ENCODE measurements at regions not wholly inside any gene's neighbourhood (a gene's known extent, or its start where the extent isn't known, plus 50 kb on each side); places are given as distances from the start of the nearest gene placed in this dataset.

DNA sequence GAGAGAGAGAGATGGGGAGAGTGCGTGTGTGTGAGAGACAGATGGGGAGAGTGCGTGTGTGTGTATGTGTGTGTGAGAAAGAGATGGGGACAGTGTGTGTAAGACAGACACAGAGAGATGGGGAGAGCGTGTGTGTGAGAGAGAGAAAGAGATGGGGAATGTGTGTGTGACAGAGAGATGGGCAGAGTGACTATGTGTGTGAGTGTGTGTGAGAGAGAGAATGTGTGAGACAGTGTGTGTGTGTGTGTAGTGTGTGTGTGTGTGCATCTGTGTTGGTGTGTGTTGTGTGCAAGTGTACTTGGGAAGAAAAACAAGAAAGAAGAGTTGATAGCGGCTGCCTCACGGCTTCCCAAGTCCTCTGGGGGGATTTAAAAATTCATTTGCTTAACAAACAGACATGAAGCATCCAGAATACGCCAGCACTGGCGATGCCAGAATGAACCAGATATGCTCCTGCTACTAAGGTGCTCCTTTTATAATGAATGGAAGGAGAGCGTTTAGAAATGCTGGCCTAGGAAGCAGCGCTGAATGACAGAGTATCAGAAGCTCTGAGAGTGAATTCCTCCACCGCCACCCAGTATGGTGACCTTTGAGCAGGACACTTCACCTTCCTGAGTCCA is 186.1 kb upstream of the TSC22D2 start:
- POLR2A ChIA-PET, result no interaction called here
- TF ChIP-seq, protein P1, sequence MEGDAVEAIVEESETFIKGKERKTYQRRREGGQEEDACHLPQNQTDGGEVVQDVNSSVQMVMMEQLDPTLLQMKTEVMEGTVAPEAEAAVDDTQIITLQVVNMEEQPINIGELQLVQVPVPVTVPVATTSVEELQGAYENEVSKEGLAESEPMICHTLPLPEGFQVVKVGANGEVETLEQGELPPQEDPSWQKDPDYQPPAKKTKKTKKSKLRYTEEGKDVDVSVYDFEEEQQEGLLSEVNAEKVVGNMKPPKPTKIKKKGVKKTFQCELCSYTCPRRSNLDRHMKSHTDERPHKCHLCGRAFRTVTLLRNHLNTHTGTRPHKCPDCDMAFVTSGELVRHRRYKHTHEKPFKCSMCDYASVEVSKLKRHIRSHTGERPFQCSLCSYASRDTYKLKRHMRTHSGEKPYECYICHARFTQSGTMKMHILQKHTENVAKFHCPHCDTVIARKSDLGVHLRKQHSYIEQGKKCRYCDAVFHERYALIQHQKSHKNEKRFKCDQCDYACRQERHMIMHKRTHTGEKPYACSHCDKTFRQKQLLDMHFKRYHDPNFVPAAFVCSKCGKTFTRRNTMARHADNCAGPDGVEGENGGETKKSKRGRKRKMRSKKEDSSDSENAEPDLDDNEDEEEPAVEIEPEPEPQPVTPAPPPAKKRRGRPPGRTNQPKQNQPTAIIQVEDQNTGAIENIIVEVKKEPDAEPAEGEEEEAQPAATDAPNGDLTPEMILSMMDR (IDR thresholded peaks at IDR 0.05; ENCODE audit: control extremely low read depth, extremely low read depth, low read depth, missing control alignments), result no peak
- no peak for DNase-seq (ENCODE audit: extremely low spot score)
- CTCF ChIA-PET, result interaction anchor here (1.0 to 6.3 kb wide), 5 partner anchors 255 to 727 kb away, joined by 3 to 50 read pairs (median 5); no protein-coding TSS in a partner anchor

DNA sequence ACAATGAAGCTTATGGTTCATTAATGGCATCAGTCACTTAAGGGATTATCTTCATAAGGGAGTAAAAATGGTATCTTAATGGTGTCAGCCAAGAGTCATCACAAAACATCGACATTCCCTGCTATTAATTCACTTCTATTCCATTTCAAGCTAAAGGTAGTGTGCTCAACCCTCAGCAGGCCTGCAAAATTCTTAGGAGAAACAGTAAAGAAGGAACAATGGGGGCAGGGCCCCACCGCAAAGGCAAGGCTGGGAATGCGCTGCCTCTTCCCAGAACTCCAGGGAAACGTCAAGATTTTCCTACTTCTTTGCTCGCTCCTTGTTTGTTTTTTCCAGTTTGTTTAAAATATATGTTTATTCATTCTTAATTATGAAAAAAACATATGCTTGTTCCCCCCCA is 187.3 kb upstream of the TSC22D2 start:
- DNase-seq (ENCODE audit: extremely low spot score), result no peak
- ChIA-PET POLR2A (no interaction called here), CTCF (interaction anchor here (0.6 to 3.5 kb wide), 22 partner anchors 9 to 726 kb away, joined by 3 to 33 read pairs (median 4); partner anchors contain the start of gene PFN2)
- TF ChIP-seq, protein P1 (IDR thresholded peaks at IDR 0.05; ENCODE audit: control extremely low read depth, extremely low read depth, low read depth, missing control alignments), result no peak

DNA sequence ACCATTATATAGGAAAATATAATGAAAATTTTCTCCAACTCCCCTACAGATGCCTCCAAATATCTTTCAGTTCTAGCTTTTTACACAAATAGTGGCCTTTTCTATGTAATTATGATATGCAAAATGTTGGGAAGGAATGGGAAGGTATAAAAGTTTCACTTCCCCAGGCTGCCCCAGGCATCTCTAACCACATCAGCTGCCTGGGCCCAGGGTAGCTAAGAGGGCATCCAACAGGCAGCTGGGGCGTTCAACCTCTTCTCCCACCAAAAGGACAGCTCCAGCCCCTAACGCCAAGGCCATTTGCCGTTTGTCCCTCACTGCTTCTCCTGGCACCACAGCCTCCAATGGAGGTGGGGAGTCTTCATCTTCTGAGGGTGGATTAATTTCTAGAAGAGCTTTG is 188.1 kb upstream of the TSC22D2 start:
- ChIA-PET POLR2A (no interaction called here), CTCF (interaction anchor here (0.6 to 3.5 kb wide), 23 partner anchors 10 to 725 kb away, joined by 3 to 33 read pairs (median 4); partner anchors contain the start of gene PFN2)
- no peak for DNase-seq (ENCODE audit: extremely low spot score)
- TF ChIP-seq, protein P1 (IDR thresholded peaks at IDR 0.05; ENCODE audit: control extremely low read depth, extremely low read depth, low read depth, missing control alignments), result no peak

DNA sequence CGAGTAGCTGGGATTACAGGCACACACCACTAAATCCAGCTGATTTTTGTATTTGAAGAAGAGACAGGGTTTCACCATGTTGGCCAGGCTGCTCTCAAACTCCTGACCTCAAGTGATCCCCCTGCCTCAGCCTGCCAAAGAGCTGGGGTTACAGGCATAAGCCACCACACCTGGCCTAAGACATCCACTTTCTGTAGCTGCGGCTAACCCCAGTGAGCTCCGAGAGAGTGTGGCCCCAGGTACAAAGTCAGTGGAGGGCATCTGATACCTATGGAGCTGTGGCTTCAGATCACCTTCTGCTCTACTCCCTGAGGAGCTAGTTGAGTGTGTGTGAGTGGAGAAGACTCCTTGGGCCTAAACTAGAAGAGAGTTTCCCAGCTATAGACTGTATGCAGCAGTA is 189.3 kb upstream of the TSC22D2 start:
- TF ChIP-seq, protein P1 (IDR thresholded peaks at IDR 0.05; ENCODE audit: control extremely low read depth, extremely low read depth, low read depth, missing control alignments), result no peak
- ChIA-PET CTCF (interaction anchor here (0.9 to 3.5 kb wide), 7 partner anchors 11 to 739 kb away, joined by 3 to 33 read pairs (median 4); no protein-coding TSS in a partner anchor), POLR2A (no interaction called here)
- no peak for DNase-seq (ENCODE audit: extremely low spot score)

DNA sequence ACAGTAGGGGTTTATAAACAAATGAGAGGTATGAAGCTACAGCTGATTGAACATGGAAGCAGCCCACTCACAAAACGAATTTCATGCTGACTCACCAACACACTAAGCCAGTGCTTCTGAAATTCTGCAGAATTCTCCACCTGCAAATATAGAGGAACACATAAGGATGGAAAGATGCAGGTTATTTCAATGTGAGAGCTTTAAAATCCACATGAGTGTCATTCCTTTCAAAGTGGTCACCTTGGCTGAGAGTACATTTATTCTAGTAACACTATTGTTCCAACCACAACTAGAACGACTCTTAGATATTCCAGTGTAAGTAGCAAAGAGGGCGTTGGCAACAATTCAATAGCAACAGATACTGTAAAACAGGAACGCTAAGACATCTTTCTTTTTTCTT is 189.9 kb upstream of the TSC22D2 start:
- DNase-seq (ENCODE audit: extremely low spot score), result no peak
- TF ChIP-seq, protein P1 (IDR thresholded peaks at IDR 0.05; ENCODE audit: control extremely low read depth, extremely low read depth, low read depth, missing control alignments), result no peak
- ChIA-PET CTCF (interaction anchor here (0.9 to 3.5 kb wide), 3 partner anchors 8 to 706 kb away, joined by 3 to 33 read pairs (median 3); no protein-coding TSS in a partner anchor), POLR2A (no interaction called here)

DNA sequence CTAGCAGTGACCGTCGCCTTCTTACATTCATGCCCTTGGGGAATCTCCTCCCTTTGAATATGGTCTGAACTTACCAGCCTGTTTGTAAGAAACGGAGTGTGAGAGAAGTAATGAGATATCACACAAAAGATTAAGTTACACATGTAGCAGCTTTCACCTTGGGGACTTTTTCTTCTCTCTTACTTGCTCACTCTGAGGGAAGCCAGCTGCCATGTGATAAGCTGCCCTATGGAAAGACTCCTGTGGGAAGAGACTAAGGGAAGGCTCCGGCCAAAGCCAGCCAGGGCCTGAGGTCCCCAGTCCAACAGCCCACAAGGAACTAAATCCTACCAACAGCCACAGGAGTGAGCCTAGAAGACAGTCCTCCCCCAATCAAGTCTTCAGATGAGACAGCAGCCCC is 190.4 kb upstream of the TSC22D2 start:
- ChIA-PET POLR2A (no interaction called here), CTCF (interaction anchor here (1.0 to 3.5 kb wide), 3 partner anchors 8 to 251 kb away, joined by 3 to 33 read pairs (median 3); no protein-coding TSS in a partner anchor)
- TF ChIP-seq, protein P1 (IDR thresholded peaks at IDR 0.05; ENCODE audit: control extremely low read depth, extremely low read depth, low read depth, missing control alignments), result no peak
- no peak for DNase-seq (ENCODE audit: extremely low spot score)
